ENCODE measurements at regions not wholly inside any gene's neighbourhood (a gene's known extent, or its start where the extent isn't known, plus 50 kb on each side); places are given as distances from the start of the nearest gene placed in this dataset.
"Not testable (repeated sequence)": the region's sequence is repeated elsewhere in the genome, so short reads cannot be mapped to it uniquely, and the experiment has no call there.

- no peak for DNase-seq
Observed at GRCh38 chr13:44778761-44779484, 202.8 kb upstream of the TSC22D1 start.

- DNase-seq: not testable (repeated sequence)
Observed at GRCh38 chr13:44775290-44775689, 199.2 kb upstream of the TSC22D1 start.

GRCh38 chr13:44770951-44771350 is 194.8 kb upstream of the TSC22D1 start:
- no peak for DNase-seq

GRCh38 chr13:44769686-44770085 is 193.6 kb upstream of the TSC22D1 start:
- no peak for DNase-seq

- DNase-seq: peak; percentile 26
Observed at GRCh38 chr13:44768775-44769581, 192.8 kb upstream of the TSC22D1 start.

- DNase-seq: peak; percentile 18
Observed at GRCh38 chr13:44768239-44768638, 192.1 kb upstream of the TSC22D1 start.

- DNase-seq: no peak
Observed at GRCh38 chr13:44765001-44765471, 188.9 kb upstream of the TSC22D1 start.

- DNase-seq: no peak
Observed at GRCh38 chr13:44764302-44764692, 188.2 kb upstream of the TSC22D1 start.

GRCh38 chr13:44763615-44764301 is 187.6 kb upstream of the TSC22D1 start:
- no peak for DNase-seq

GRCh38 chr13:44762911-44763310 is 186.8 kb upstream of the TSC22D1 start:
- peak; percentile 26 for DNase-seq

GRCh38 chr13:44760434-44760833 is 184.3 kb upstream of the TSC22D1 start:
- no peak for DNase-seq

GRCh38 chr13:44759384-44760360 is 183.5 kb upstream of the TSC22D1 start:
- peak; percentile 23 for DNase-seq

GRCh38 chr13:44758630-44759383 is 182.7 kb upstream of the TSC22D1 start:
- peak; percentile 96 for DNase-seq

GRCh38 chr13:44757671-44758070 is 181.5 kb upstream of the TSC22D1 start:
- DNase-seq: no peak

- no peak for DNase-seq
Observed at GRCh38 chr13:44756276-44756810, 180.2 kb upstream of the TSC22D1 start.

GRCh38 chr13:44755872-44756271 is 179.7 kb upstream of the TSC22D1 start:
- DNase-seq: peak; percentile 60

GRCh38 chr13:44752164-44752563 is 176.0 kb upstream of the TSC22D1 start:
- no peak for DNase-seq

GRCh38 chr13:44750630-44751029 is 174.5 kb upstream of the TSC22D1 start:
- no peak for DNase-seq

- no peak for DNase-seq
Observed at GRCh38 chr13:44749906-44750305, 173.8 kb upstream of the TSC22D1 start.

- no peak for DNase-seq
Observed at GRCh38 chr13:44748439-44748838, 172.3 kb upstream of the TSC22D1 start.

- no peak for DNase-seq
Observed at GRCh38 chr13:44747179-44747578, 171.0 kb upstream of the TSC22D1 start.
